Smooth muscle cell (in vitro differentiated cells): ENCODE measurements at regions not wholly inside any gene's neighbourhood (a gene's known extent, or its start where the extent isn't known, plus 50 kb on each side); places are given as distances from the start of the nearest gene placed in this dataset.

Source experiments
- DNase-seq: peaks from one replicate; lab custom pipeline; 2025; ENCODE audit not compliant: unreplicated experiment; lab: John Stamatoyannopoulos, UW
- H2AFZ ChIP-seq: fragments of 200-600 bp; sonication (generic); 2 replicates; pipeline ENCODE4 v1.6.0; 2016; ENCODE audit warnings: antibody characterized with exemption, low read depth, mild to moderate bottlenecking
- H3F3A ChIP-seq: fragments of 200-600 bp; sonication (generic); 2 replicates; pipeline ENCODE4 v1.6.0; 2017; ENCODE audit warnings: antibody characterized with exemption, low read depth
- H3K27ac ChIP-seq: fragments of 200-600 bp; sonication (generic); 2 replicates; pipeline ENCODE4 v1.5.1; 2016; ENCODE audit warnings: low read depth, mild to moderate bottlenecking
- H3K27me3 ChIP-seq: fragments of 200-600 bp; sonication (generic); 2 replicates; pipeline ENCODE4 v1.6.1; 2016; ENCODE audit warnings: low read depth, mild to moderate bottlenecking
- H3K36me3 ChIP-seq: fragments of 200-600 bp; sonication (generic); 2 replicates; pipeline ENCODE4 v1.5.1; 2016; ENCODE audit warnings: low read depth
- H3K4me1 ChIP-seq: fragments of 200-600 bp; sonication (generic); 2 replicates; pipeline ENCODE4 v1.5.1; 2016; ENCODE audit warnings: low read depth
- H3K4me2 ChIP-seq: fragments of 200-600 bp; sonication (generic); 2 replicates; pipeline ENCODE4 v1.6.0; 2016; ENCODE audit warnings: mild to moderate bottlenecking
- H3K4me3 ChIP-seq: fragments of 200-600 bp; sonication (generic); 2 replicates; pipeline ENCODE4 v1.5.1; 2016; ENCODE audit warnings: mild to moderate bottlenecking
- H3K79me2 ChIP-seq: fragments of 200-600 bp; sonication (generic); 2 replicates; pipeline ENCODE4 v1.6.0; 2016; ENCODE audit warnings: low read depth, mild to moderate bottlenecking
- H3K9ac ChIP-seq: fragments of 200-600 bp; sonication (generic); 2 replicates; pipeline ENCODE4 v1.6.0; 2016; ENCODE audit warnings: low read depth
- H3K9me3 ChIP-seq: fragments of 200-600 bp; sonication (generic); replicated peaks from 2 replicates; pipeline ENCODE4 v1.5.1; 2016; ENCODE audit warnings: low read depth
- H4K20me1 ChIP-seq: fragments of 200-600 bp; sonication (generic); 2 replicates; pipeline ENCODE4 v1.6.0; 2016; ENCODE audit warnings: low read depth
- CTCF ChIP-seq: fragments of 200-600 bp; sonication (generic); IDR thresholded peaks from 2 replicates; pipeline ENCODE4 v1.5.1; 2017; ENCODE audit warnings: borderline replicate concordance, mild to moderate bottlenecking, antibody characterized with exemption; ENCODE audit not compliant: insufficient read depth, poor library complexity, severe bottlenecking
- WGBS: methylation state at CpG from one replicate; pipeline ENCODE4 v1.1.7; 2016; ENCODE audit warnings: low lambda C conversion rate; 5-methylcytosine and 5-hydroxymethylcytosine counted together

- H3K27me3 ChIP-seq = no peaks in the 10 kb centered on the region
- H4K20me1 ChIP-seq = no peaks in the 10 kb centered on the region
- no peaks in the 10 kb centered on the region for H3K79me2 ChIP-seq
- H2AFZ ChIP-seq = no peak overlapping the region
- TF ChIP-seq CTCF = no peak
- H3K9ac ChIP-seq = no peak overlapping the region
- no peak overlapping the region for H3K27ac ChIP-seq
- no peaks in the 10 kb centered on the region for H3K4me1 ChIP-seq
- H3K4me3 ChIP-seq = no peak overlapping the region
- no peak overlapping the region for H3K4me2 ChIP-seq
- 91% methylated on average over 2 of the region's 2 CpGs for WGBS
- no peak for DNase-seq
- H3K36me3 ChIP-seq = no peaks in the 10 kb centered on the region
- H3F3A ChIP-seq = no peaks in the 10 kb centered on the region
- H3K9me3 ChIP-seq = no peaks in the 10 kb centered on the region
Observed at GRCh38 chr5:82713811-82714210, 363.4 kb downstream of the TMEM167A start.

- DNase-seq = no peak
- Histone ChIP-seq H3K9ac (no peak overlapping the region), H3K27me3 (no peaks in the 10 kb centered on the region), H3K4me1 (peaks cover 8% of the 10 kb centered on the region), H3F3A (no peaks in the 10 kb centered on the region), H3K79me2 (no peaks in the 10 kb centered on the region), H4K20me1 (no peaks in the 10 kb centered on the region), H3K4me3 (no peak overlapping the region), H2AFZ (no peak overlapping the region), H3K27ac (peak overlapping the region; percentile 47), H3K36me3 (no peaks in the 10 kb centered on the region), H3K4me2 (peak overlapping the region; percentile 49), H3K9me3 (no peaks in the 10 kb centered on the region)
- WGBS = 43% methylated on average over 1 of the region's 1 CpG
- TF ChIP-seq CTCF = no peak
Observed at GRCh38 chr5:82707741-82708140, 369.5 kb downstream of the TMEM167A start.

GRCh38 chr5:82704381-82704780 lies 372.8 kb downstream of the TMEM167A start:
- WGBS = 92% methylated on average over 2 of the region's 2 CpGs

More at GRCh38 chr5:82704381-82704780, 372.8 kb downstream of the TMEM167A start:
- TF ChIP-seq CTCF = no peak
- Histone ChIP-seq H3K9ac (no peak overlapping the region), H3K79me2 (no peaks in the 10 kb centered on the region), H3K27me3 (no peaks in the 10 kb centered on the region), H3K27ac (no peak overlapping the region), H3K9me3 (no peaks in the 10 kb centered on the region), H3K36me3 (no peaks in the 10 kb centered on the region), H3K4me3 (no peak overlapping the region), H2AFZ (no peak overlapping the region), H3K4me2 (no peak overlapping the region), H3F3A (no peaks in the 10 kb centered on the region), H4K20me1 (no peaks in the 10 kb centered on the region), H3K4me1 (peaks cover 8% of the 10 kb centered on the region)
- no peak for DNase-seq
